H9 (cell line): ENCODE measurements at regions not wholly inside any gene's neighbourhood (a gene's known extent, or its start where the extent isn't known, plus 50 kb on each side); places are given as distances from the start of the nearest gene placed in this dataset.

Source experiments
- DNase-seq: peaks from one replicate; pipeline ENCODE4 v3.0.0-alpha.2; 2017
- H2AFZ ChIP-seq: one replicate; pipeline ENCODE4 v1.6.1; 2013; ENCODE audit warnings: mild to moderate bottlenecking, low read length, control low read depth, moderate library complexity
- H2AK5ac ChIP-seq: 2 replicates; pipeline ENCODE4 v1.6.1; 2013; ENCODE audit warnings: low read length, control low read depth, mixed read lengths; ENCODE audit not compliant: insufficient read length
- H2BK120ac ChIP-seq: one replicate; pipeline ENCODE4 v1.6.1; 2013; ENCODE audit warnings: low read depth, mild to moderate bottlenecking, low read length, control low read depth, inconsistent platforms; ENCODE audit not compliant: poor library complexity, severe bottlenecking
- H2BK12ac ChIP-seq: 2 replicates; pipeline ENCODE4 v1.6.1; 2013; ENCODE audit warnings: low read length, control low read depth, mixed read lengths, low read depth; ENCODE audit not compliant: insufficient read length
- H2BK15ac ChIP-seq: 2 replicates; pipeline ENCODE4 v1.6.1; 2013; ENCODE audit warnings: low read depth, low read length, control low read depth
- H2BK20ac ChIP-seq: one replicate; pipeline ENCODE4 v1.6.1; 2013; ENCODE audit warnings: low read depth, mild to moderate bottlenecking, low read length, control low read depth, inconsistent platforms; ENCODE audit not compliant: poor library complexity, severe bottlenecking
- H2BK5ac ChIP-seq: 2 replicates; pipeline ENCODE4 v1.6.1; 2013; ENCODE audit warnings: low read length, control low read depth, mixed read lengths; ENCODE audit not compliant: insufficient read length
- H3K14ac ChIP-seq: 2 replicates; pipeline ENCODE4 v1.6.1; 2013; ENCODE audit warnings: low read length, control low read depth; ENCODE audit not compliant: insufficient read depth
- H3K18ac ChIP-seq: 2 replicates; pipeline ENCODE4 v1.6.1; 2013; ENCODE audit warnings: low read depth, mild to moderate bottlenecking, mixed read lengths, low read length, control low read depth; ENCODE audit not compliant: insufficient read length
- H3K23ac ChIP-seq: 2 replicates; pipeline ENCODE4 v1.6.1; 2013; ENCODE audit warnings: low read length, control low read depth, mixed read lengths, low read depth; ENCODE audit not compliant: insufficient read length
- H3K23me2 ChIP-seq: 2 replicates; pipeline ENCODE4 v1.6.1; 2013; ENCODE audit warnings: low read depth, mild to moderate bottlenecking, mixed read lengths, low read length, control low read depth; ENCODE audit not compliant: insufficient read length, poor library complexity, severe bottlenecking
- H3K27ac ChIP-seq: 2 replicates; pipeline ENCODE4 v1.5.1; 2013; ENCODE audit warnings: low read length, control low read depth, mixed read lengths, low read depth; ENCODE audit not compliant: insufficient read length
- H3K27me3 ChIP-seq: 2 replicates; pipeline ENCODE4 v1.6.1; 2013; ENCODE audit warnings: low read length, control low read depth, inconsistent platforms; ENCODE audit not compliant: insufficient read depth
- H3K4ac ChIP-seq: 2 replicates; pipeline ENCODE4 v1.6.1; 2013; ENCODE audit warnings: low read depth, mild to moderate bottlenecking, control low read depth, inconsistent platforms, low read length, moderate library complexity
- H3K4me1 ChIP-seq: 2 replicates; pipeline ENCODE4 v1.6.1; 2013; ENCODE audit warnings: low read length, control low read depth, inconsistent platforms; ENCODE audit not compliant: insufficient read depth
- H3K4me2 ChIP-seq: 2 replicates; pipeline ENCODE4 v1.6.1; 2013; ENCODE audit warnings: low read length, control low read depth, mixed read lengths; ENCODE audit not compliant: insufficient read length, insufficient read depth
- H3K56ac ChIP-seq: 2 replicates; pipeline ENCODE4 v1.6.1; 2013; ENCODE audit warnings: low read depth, mild to moderate bottlenecking, mixed read lengths, low read length, control low read depth; ENCODE audit not compliant: insufficient read length
- H3K79me1 ChIP-seq: 2 replicates; pipeline ENCODE4 v1.6.1; 2013; ENCODE audit warnings: low read depth, mild to moderate bottlenecking, moderate library complexity, low read length, control low read depth, inconsistent platforms; ENCODE audit not compliant: insufficient read depth, poor library complexity, severe bottlenecking
- H3K79me2 ChIP-seq: 2 replicates; pipeline ENCODE4 v1.6.1; 2013; ENCODE audit warnings: low read length, control low read depth, inconsistent platforms; ENCODE audit not compliant: insufficient read depth
- H3K9ac ChIP-seq: 2 replicates; pipeline ENCODE4 v1.6.1; 2013; ENCODE audit warnings: low read length, control low read depth, mixed read lengths; ENCODE audit not compliant: insufficient read length; ENCODE audit errors: extremely low read depth
- H3K9me3 ChIP-seq: one replicate; pipeline ENCODE4 v1.6.1; 2013; ENCODE audit warnings: low read depth, low read length, inconsistent platforms; ENCODE audit not compliant: control insufficient read depth
- H3T11ph ChIP-seq: one replicate; pipeline ENCODE4 v1.6.1; 2013; ENCODE audit warnings: mild to moderate bottlenecking, low read length, control low read depth, inconsistent platforms
- H4K20me1 ChIP-seq: one replicate; pipeline ENCODE4 v1.6.1; 2013; ENCODE audit not compliant: control insufficient read depth, insufficient read length, insufficient read depth
- H4K5ac ChIP-seq: 2 replicates; pipeline ENCODE4 v1.6.1; 2013; ENCODE audit warnings: low read depth, mild to moderate bottlenecking, mixed read lengths, low read length, control low read depth; ENCODE audit not compliant: insufficient read length
- H4K8ac ChIP-seq: replicated peaks from 2 replicates; pipeline ENCODE4 v1.6.1; 2013; ENCODE audit warnings: low read length, control low read depth, mixed read lengths, low read depth; ENCODE audit not compliant: insufficient read length
- H4K91ac ChIP-seq: 2 replicates; pipeline ENCODE4 v1.6.1; 2013; ENCODE audit warnings: low read depth, mild to moderate bottlenecking, moderate library complexity, mixed read lengths, low read length, control low read depth; ENCODE audit not compliant: insufficient read length
- H3K27ac Mint-ChIP-seq, 3 experiments: 2 replicates in 2 of 3; 3 replicates in 1 of 3; pipeline ENCODE4 v1.8.0; 2020 to 2021; ENCODE audit warnings: mixed read lengths in 3 of 3, mild to moderate bottlenecking in 1 of 3, moderate library complexity in 1 of 3
- H3K27me3 Mint-ChIP-seq: 2 replicates; pipeline ENCODE4 v1.8.0; 2021; ENCODE audit warnings: low read depth, mild to moderate bottlenecking, moderate library complexity, mixed read lengths
- H3K36me3 Mint-ChIP-seq, 3 experiments: 2 replicates in 2 of 3; 3 replicates in 1 of 3; pipeline ENCODE4 v1.8.0; 2020 to 2021; ENCODE audit warnings: low read depth in 3 of 3, mixed read lengths in 3 of 3; ENCODE audit not compliant: insufficient read depth in 1 of 3
- H3K4me1 Mint-ChIP-seq, 2 experiments: 2 replicates each; pipeline ENCODE4 v1.8.0; 2020; ENCODE audit warnings: mixed read lengths in 2 of 2
- H3K4me3 Mint-ChIP-seq, 2 experiments: 2 replicates in 1 of 2; 3 replicates in 1 of 2; pipeline ENCODE4 v1.8.0; 2020 to 2021; ENCODE audit warnings: mild to moderate bottlenecking in 2 of 2, mixed read lengths in 2 of 2, moderate library complexity in 1 of 2
- H3K9me3 Mint-ChIP-seq, 2 experiments: 2 replicates in 1 of 2; 3 replicates in 1 of 2; pipeline ENCODE4 v1.8.0; 2020; ENCODE audit warnings: mild to moderate bottlenecking in 2 of 2, mixed read lengths in 2 of 2, moderate library complexity in 1 of 2
- TF ChIP-seq, protein P1 (sequence below): fragments of 200-600 bp; sonication (generic); conservative IDR thresholded peaks from 3 replicates; pipeline ENCODE4 v1.8.0; 2021; ENCODE audit warnings: antibody characterized with exemption, mild to moderate bottlenecking

DNA sequence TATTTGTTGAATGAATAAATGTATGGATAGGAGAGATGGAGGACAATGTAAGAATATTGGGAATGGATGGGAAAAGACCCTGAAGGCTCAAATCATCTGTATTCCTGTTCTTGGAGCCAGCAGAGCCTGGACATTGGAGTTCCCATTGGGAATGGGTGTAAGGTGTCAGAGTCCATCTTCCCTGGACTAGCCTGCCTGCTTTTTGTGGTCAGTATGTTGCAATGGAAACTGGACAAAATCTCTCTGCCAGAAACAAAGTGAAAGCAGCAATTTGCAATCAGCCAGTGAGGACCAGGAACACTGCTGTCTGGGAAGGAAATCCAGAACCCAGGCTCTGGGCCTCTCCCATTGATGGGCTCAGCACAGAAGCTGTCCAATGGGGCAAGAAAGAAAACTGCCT lies 83.5 kb upstream of the SKOR2 start:
- Histone ChIP-seq H3K4ac (no peak overlapping the region), H4K5ac (no peak overlapping the region), H2BK120ac (no peak overlapping the region), H3K79me2 (no peaks in the 10 kb centered on the region), H2BK20ac (no peak overlapping the region), H3K23ac (no peak overlapping the region), H2BK12ac (no peak overlapping the region), H3K9me3 (no peaks in the 10 kb centered on the region), H3K27me3 (no peaks in the 10 kb centered on the region), H3K23me2 (no peaks in the 10 kb centered on the region), H2AFZ (no peak overlapping the region), H3K18ac (no peak overlapping the region), H3K27ac (no peak overlapping the region), H3K14ac (no peak overlapping the region), H3T11ph (no peak overlapping the region), H4K8ac (no peak overlapping the region), H3K56ac (no peak overlapping the region), H2AK5ac (no peak overlapping the region), H3K79me1 (no peaks in the 10 kb centered on the region), H2BK5ac (no peak overlapping the region), H4K91ac (no peak overlapping the region), H3K4me2 (no peak overlapping the region), H2BK15ac (no peak overlapping the region), H4K20me1 (no peaks in the 10 kb centered on the region), H3K4me1 (no peaks in the 10 kb centered on the region), H3K9ac (no peak overlapping the region)
- TF ChIP-seq, protein P1, sequence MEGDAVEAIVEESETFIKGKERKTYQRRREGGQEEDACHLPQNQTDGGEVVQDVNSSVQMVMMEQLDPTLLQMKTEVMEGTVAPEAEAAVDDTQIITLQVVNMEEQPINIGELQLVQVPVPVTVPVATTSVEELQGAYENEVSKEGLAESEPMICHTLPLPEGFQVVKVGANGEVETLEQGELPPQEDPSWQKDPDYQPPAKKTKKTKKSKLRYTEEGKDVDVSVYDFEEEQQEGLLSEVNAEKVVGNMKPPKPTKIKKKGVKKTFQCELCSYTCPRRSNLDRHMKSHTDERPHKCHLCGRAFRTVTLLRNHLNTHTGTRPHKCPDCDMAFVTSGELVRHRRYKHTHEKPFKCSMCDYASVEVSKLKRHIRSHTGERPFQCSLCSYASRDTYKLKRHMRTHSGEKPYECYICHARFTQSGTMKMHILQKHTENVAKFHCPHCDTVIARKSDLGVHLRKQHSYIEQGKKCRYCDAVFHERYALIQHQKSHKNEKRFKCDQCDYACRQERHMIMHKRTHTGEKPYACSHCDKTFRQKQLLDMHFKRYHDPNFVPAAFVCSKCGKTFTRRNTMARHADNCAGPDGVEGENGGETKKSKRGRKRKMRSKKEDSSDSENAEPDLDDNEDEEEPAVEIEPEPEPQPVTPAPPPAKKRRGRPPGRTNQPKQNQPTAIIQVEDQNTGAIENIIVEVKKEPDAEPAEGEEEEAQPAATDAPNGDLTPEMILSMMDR: no peak
- Mint-ChIP-seq H3K36me3 (no peaks in the 10 kb centered on the region), H3K27me3 (peaks cover 9% of the 10 kb centered on the region), H3K4me3 (no peak overlapping the region), H3K27ac (no peak overlapping the region), H3K9me3 (no peaks in the 10 kb centered on the region), H3K4me1 (peaks cover 0 to 3% of the 10 kb centered on the region in 2 experiments; a peak in 1 of 4 replicates)
- no peak for DNase-seq
